Stimulated activated naive CD4-positive, alpha-beta T cell treated with Interleukin-2 at 50 U/mL for 16 hours (primary cell): ENCODE measurements at regions not wholly inside any gene's neighbourhood (a gene's known extent, or its start where the extent isn't known, plus 50 kb on each side); places are given as distances from the start of the nearest gene placed in this dataset.
"Not testable (repeated sequence)": the region's sequence is repeated elsewhere in the genome, so short reads cannot be mapped to it uniquely, and the experiment has no call there.

Source experiments
- DNase-seq: peaks from one replicate; lab custom pipeline; 2025; lab: John Stamatoyannopoulos, UW

- DNase-seq = no peak
These were observed 167.1 kb downstream of the EFNB1 start for GRCh38 chrX:68995780-68996551.

- no peak for DNase-seq
These were observed 166.6 kb downstream of the EFNB1 start for GRCh38 chrX:68995386-68995779.

GRCh38 chrX:68994891-68995255 lies 166.1 kb downstream of the EFNB1 start:
- no peak for DNase-seq

GRCh38 chrX:68994135-68994890 lies 165.5 kb downstream of the EFNB1 start:
- DNase-seq = no peak

- DNase-seq = no peak
These were observed 164.1 kb downstream of the EFNB1 start for GRCh38 chrX:68992821-68993397.

- no peak for DNase-seq
These were observed 163.0 kb downstream of the EFNB1 start for GRCh38 chrX:68991691-68992345.

GRCh38 chrX:68990948-68991347 lies 162.1 kb downstream of the EFNB1 start:
- no peak for DNase-seq

- no peak for DNase-seq
These were observed 161.2 kb downstream of the EFNB1 start for GRCh38 chrX:68989865-68990606.

- DNase-seq = no peak
These were observed 160.6 kb downstream of the EFNB1 start for GRCh38 chrX:68989456-68989855.

GRCh38 chrX:68988865-68989264 lies 160.0 kb downstream of the EFNB1 start:
- no peak for DNase-seq

- no peak for DNase-seq
These were observed 156.4 kb downstream of the EFNB1 start for GRCh38 chrX:68985135-68985755.

GRCh38 chrX:68983004-68983857 lies 154.4 kb downstream of the EFNB1 start:
- no peak for DNase-seq

- no peak for DNase-seq
These were observed 153.7 kb downstream of the EFNB1 start for GRCh38 chrX:68982476-68982875.

- DNase-seq = no peak
These were observed 152.2 kb downstream of the EFNB1 start for GRCh38 chrX:68980906-68981616.

- DNase-seq = no peak
These were observed 149.8 kb downstream of the EFNB1 start for GRCh38 chrX:68978655-68979054.

- no peak for DNase-seq
These were observed 149.4 kb downstream of the EFNB1 start for GRCh38 chrX:68978255-68978654.

GRCh38 chrX:68953331-68953730 lies 124.5 kb downstream of the EFNB1 start:
- DNase-seq = no peak

- not testable (repeated sequence) for DNase-seq
These were observed 123.3 kb downstream of the EFNB1 start for GRCh38 chrX:68951942-68952619.

GRCh38 chrX:68950937-68951336 lies 122.1 kb downstream of the EFNB1 start:
- DNase-seq = no peak
